ENCODE measurements at regions not wholly inside any gene's neighbourhood (a gene's known extent, or its start where the extent isn't known, plus 50 kb on each side); places are given as distances from the start of the nearest gene placed in this dataset.

DNA sequence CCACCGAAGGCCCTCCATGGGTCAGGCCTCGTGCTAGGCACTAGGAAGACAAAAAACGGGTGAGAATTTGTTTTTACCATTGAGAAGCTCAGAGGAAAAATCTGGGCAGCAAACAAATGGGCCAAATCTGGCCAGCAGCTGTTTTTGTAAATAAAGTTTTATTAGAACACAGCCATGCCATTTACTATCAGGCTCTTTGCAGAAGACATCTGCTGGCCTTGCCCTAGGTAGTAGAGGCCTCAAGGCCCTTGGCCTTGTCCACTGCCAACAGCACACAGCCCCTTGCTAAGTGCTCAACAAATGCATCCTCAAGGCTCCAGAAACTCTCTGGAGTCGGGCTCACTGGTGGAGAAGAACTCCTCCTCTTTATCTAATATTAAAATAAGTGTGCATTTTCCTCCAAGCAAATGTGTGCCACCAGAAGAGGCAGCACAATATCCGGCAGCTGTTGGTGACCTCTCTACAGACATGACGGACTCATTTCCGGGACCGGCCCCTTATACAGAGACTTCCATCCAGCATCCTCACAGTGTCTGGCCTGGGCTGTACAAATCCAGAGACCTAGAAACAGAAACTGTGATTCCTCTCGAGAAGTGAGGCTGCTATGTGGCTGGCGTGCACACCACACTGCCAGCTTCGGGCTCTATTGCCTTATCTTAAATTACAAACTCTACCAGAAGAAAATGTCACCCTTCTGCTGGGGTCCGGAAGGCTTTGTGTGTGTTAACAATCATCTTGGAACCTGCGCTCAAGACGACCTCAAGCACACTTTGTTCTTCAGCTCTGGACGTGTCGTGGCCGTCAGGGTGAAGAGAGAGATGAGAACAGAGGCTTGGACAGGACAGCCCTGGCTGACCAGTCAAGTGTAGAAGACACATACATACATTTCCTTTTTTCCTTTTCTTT, 203.9 kb downstream of the TOMM20 start:
- no peaks in the 10 kb centered on the region for H3K9me3 Mint-ChIP-seq

GRCh38 chr1:234923626-234924025, 205.0 kb downstream of the TOMM20 start:
- H3K36me3 Mint-ChIP-seq, result peaks cover 5% of the 10 kb centered on the region
- ATAC-seq (no peak), DNase-seq (ENCODE audit: low spot score in 2 of 2) (no peak)
- H3K27ac Mint-ChIP-seq, result no peak overlapping the region
- peaks cover 54% of the 10 kb centered on the region for H3K4me1 Mint-ChIP-seq
- H3K9me3 Mint-ChIP-seq, result no peaks in the 10 kb centered on the region
- no peak overlapping the region for H3K4me3 Mint-ChIP-seq

More for the DNA sequence above, 203.9 kb downstream of the TOMM20 start:
- ATAC-seq (no peak), DNase-seq (ENCODE audit: low spot score in 2 of 2) (no peak)
- H3K4me1 Mint-ChIP-seq, result peaks cover 54% of the 10 kb centered on the region
- peaks cover 5% of the 10 kb centered on the region for H3K36me3 Mint-ChIP-seq
- H3K4me3 Mint-ChIP-seq, result peak overlapping the region; percentile 21
- H3K27ac Mint-ChIP-seq, result no peak overlapping the region

GRCh38 chr1:234922987-234923386, 205.7 kb downstream of the TOMM20 start:
- peaks cover 48% of the 10 kb centered on the region for H3K4me1 Mint-ChIP-seq
- no peak for ATAC-seq
- no peak overlapping the region for H3K27ac Mint-ChIP-seq
- no peak for DNase-seq (ENCODE audit: low spot score in 2 of 2)
- peaks cover 5% of the 10 kb centered on the region for H3K36me3 Mint-ChIP-seq
- no peak overlapping the region for H3K4me3 Mint-ChIP-seq
- H3K9me3 Mint-ChIP-seq, result no peaks in the 10 kb centered on the region

- ATAC-seq, result no peak
- H3K27ac Mint-ChIP-seq, result no peak overlapping the region
Measured at GRCh38 chr1:234921266-234922062, 207.2 kb downstream of the TOMM20 start.

DNA sequence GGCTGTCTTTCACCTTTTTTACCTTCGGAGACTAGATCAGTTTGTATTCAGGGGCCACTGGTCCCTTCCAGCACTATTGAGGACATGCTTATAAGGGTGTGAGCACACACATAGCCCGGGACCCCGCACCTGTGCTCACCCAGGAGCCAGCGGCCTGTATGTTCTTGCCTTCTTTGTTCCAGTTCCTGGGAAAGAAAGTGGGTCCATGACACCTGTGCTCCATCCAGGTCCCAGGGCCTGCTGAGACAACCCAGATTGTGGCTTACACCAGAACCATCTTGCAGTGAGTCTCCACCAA, 207.8 kb downstream of the TOMM20 start:
- ATAC-seq (no peak), DNase-seq (ENCODE audit: low spot score in 2 of 2) (no peak)
- Mint-ChIP-seq H3K9me3 (no peaks in the 10 kb centered on the region), H3K4me3 (no peak overlapping the region), H3K4me1 (peaks cover 26% of the 10 kb centered on the region), H3K27ac (no peak overlapping the region), H3K36me3 (no peaks in the 10 kb centered on the region)

More at GRCh38 chr1:234921266-234922062, 207.2 kb downstream of the TOMM20 start:
- H3K36me3 Mint-ChIP-seq, result peaks cover 5% of the 10 kb centered on the region
- no peak overlapping the region for H3K4me3 Mint-ChIP-seq
- DNase-seq (ENCODE audit: low spot score in 2 of 2), result no peak
- no peaks in the 10 kb centered on the region for H3K9me3 Mint-ChIP-seq
- peaks cover 33% of the 10 kb centered on the region for H3K4me1 Mint-ChIP-seq

GRCh38 chr1:234920136-234920842, 208.3 kb downstream of the TOMM20 start:
- ATAC-seq (no peak), DNase-seq (ENCODE audit: low spot score in 2 of 2) (no peak)
- Mint-ChIP-seq H3K27ac (peak overlapping the region; percentile 73), H3K4me3 (no peak overlapping the region), H3K9me3 (no peaks in the 10 kb centered on the region), H3K36me3 (no peaks in the 10 kb centered on the region), H3K4me1 (peaks cover 21% of the 10 kb centered on the region)

DNA sequence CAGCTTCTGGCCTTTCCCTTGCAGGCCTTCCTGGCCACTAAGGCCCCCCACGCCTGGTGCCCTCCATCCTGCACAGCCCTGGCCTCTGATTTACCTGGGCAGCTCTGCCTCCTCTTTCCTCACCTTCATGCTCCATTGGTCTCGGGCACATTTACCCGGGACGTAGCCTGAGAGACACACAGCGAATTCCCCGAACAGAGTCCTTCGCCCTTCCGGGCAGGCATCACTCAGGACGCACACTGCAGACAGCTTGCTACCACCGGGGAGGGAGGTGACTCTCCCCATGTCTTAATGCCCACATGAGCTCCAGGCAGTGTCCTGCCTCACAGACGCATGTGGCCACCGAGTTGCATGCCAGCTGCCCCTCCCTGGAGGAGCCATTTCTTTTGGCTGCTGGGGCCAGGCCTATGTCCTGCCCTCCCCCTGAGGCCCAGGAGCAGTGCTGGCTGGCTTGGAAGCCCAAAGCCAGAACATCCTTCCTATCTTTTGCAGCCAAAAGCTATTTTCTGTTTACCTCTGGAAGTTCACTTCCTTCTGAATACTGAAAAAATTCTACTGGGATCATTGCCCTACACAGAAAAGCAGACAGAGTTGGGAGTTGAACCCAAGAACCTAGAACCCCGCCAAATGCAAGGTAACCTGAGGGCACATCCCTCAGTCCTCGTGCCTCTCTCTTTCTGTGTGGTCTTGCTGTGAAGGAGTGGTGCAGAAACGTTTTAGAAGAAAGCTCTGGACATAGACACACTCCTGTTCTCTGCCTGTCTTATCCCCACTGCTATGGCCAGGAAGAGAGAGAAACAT, 209.5 kb downstream of the TOMM20 start:
- Mint-ChIP-seq H3K9me3 (no peaks in the 10 kb centered on the region), H3K4me3 (no peak overlapping the region), H3K27ac (peak overlapping the region; percentile 73), H3K36me3 (no peaks in the 10 kb centered on the region), H3K4me1 (peaks cover 16% of the 10 kb centered on the region)
- no peak for DNase-seq (ENCODE audit: low spot score in 2 of 2)
- no peak for ATAC-seq

GRCh38 chr1:234918181-234918841, 210.3 kb downstream of the TOMM20 start:
- Mint-ChIP-seq H3K9me3 (no peaks in the 10 kb centered on the region), H3K4me3 (no peak overlapping the region), H3K4me1 (peaks cover 16% of the 10 kb centered on the region), H3K36me3 (no peaks in the 10 kb centered on the region), H3K27ac (no peak overlapping the region)
- DNase-seq (ENCODE audit: low spot score in 2 of 2), result no peak
- ATAC-seq, result no peak

- ATAC-seq, result no peak
- no peaks in the 10 kb centered on the region for H3K36me3 Mint-ChIP-seq
Measured at GRCh38 chr1:234917495-234918180, 211.0 kb downstream of the TOMM20 start.

GRCh38 chr1:234916840-234917239, 211.8 kb downstream of the TOMM20 start:
- H3K9me3 Mint-ChIP-seq, result no peaks in the 10 kb centered on the region
- ATAC-seq, result peak; percentile 51
- no peak overlapping the region for H3K4me3 Mint-ChIP-seq
- no peak overlapping the region for H3K27ac Mint-ChIP-seq
- no peak for DNase-seq (ENCODE audit: low spot score in 2 of 2)
- H3K36me3 Mint-ChIP-seq, result no peaks in the 10 kb centered on the region
- peaks cover 26% of the 10 kb centered on the region for H3K4me1 Mint-ChIP-seq

More at GRCh38 chr1:234917495-234918180, 211.0 kb downstream of the TOMM20 start:
- Mint-ChIP-seq H3K27ac (no peak overlapping the region), H3K4me3 (no peak overlapping the region), H3K9me3 (no peaks in the 10 kb centered on the region), H3K4me1 (peaks cover 18% of the 10 kb centered on the region)
- DNase-seq (ENCODE audit: low spot score in 2 of 2), result no peak

DNA sequence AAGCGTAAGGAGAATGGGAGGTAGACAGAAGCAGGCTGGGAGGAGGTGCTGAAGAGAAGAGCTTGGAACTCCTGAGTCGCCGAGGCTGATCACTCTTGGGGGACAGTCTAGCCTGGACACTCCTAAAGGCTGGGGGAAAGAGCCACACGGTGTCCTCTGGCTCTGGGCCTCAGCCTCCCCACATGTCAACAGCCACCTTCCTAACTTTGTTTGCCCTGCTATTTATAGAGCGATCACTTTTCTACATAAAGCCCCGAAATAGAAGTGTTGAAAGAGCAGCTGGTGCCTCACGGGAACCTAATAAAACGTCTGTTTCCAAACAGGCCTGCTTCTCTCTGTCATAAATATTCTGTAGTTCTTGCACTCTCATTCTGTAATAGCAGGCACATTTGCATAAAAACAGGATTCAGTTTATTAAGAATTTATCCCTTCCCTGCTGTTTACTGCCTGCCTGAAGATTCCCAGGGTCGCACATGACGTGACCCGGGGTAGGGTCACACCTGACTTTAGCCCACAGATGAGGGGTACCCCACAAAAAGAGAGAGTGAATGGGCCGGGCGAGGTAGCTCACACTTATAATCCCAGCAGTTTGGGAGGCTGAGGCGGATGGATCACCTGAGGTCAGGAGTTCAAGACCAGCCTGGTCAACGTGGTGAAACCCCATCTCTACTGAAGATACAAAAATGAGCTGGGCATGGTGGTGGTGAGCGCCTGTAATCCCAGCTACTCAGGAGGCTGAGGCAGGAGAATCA, 212.5 kb downstream of the TOMM20 start:
- Mint-ChIP-seq H3K4me1 (peaks cover 34% of the 10 kb centered on the region), H3K4me3 (no peak overlapping the region), H3K36me3 (no peaks in the 10 kb centered on the region), H3K27ac (no peak overlapping the region), H3K9me3 (no peaks in the 10 kb centered on the region)
- no peak for ATAC-seq
- no peak for DNase-seq (ENCODE audit: low spot score in 2 of 2)

DNA sequence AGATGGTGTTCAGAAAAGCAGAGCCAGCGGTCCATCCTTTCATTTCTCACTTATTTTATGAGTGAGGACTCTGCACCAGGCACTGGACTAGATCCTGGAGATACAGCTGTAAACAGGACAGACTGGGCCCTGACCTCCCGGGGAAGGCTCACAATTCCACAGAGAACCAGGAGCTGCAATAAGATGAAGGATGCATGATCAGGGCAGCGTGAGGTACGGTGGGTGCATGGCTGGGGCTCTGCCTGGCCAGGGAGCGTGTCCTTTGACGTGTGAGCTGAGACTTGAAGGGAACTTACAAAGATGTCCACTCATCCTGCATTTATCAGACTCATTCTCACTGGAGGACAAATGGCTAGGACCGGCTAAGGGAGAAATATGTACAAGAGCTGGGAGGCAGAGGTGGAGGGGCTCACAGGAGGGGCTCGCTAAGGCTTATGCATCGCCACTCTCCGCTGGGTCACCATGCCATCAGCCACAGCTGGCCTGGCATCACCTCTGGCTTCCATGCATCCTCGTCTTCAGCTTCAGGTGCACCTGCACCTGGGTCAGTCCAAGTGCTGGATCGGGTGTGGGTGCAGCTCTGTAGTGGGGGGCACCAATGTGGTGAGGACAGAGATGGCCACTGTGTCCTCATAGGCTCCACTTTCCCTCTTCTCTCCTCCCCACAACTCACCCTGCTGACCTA, 213.9 kb downstream of the TOMM20 start:
- H3K36me3 Mint-ChIP-seq, result no peaks in the 10 kb centered on the region

DNA sequence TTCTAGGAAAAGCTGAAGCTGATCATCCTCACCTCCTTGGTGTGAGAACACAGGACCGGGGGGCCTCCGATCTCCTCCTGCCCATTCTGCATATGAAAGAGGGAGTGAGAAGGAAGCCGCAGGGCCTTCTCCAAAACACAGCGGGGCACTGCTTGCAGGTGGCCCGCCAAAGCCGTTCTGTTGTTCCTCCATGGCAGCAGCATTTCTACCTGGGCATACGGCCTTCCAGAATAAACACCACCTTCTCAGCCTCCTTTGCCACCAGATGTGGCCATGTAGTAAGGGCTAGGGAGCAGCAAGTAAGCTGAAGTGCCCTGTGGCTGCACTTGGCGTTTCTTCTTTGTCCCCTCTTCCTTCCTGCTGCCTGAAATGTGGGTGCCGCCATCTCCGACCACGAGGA, 214.9 kb downstream of the TOMM20 start:
- Mint-ChIP-seq H3K4me1 (peaks cover 45% of the 10 kb centered on the region), H3K36me3 (no peaks in the 10 kb centered on the region), H3K4me3 (no peak overlapping the region), H3K27ac (no peak overlapping the region), H3K9me3 (no peaks in the 10 kb centered on the region)
- no peak for ATAC-seq
- DNase-seq (ENCODE audit: low spot score in 2 of 2), result no peak

More for the DNA sequence above, 213.9 kb downstream of the TOMM20 start:
- ATAC-seq, result no peak
- Mint-ChIP-seq H3K4me3 (no peak overlapping the region), H3K4me1 (peaks cover 38% of the 10 kb centered on the region), H3K27ac (no peak overlapping the region), H3K9me3 (no peaks in the 10 kb centered on the region)
- DNase-seq (ENCODE audit: low spot score in 2 of 2), result no peak

Measured in stimulated activated effector memory CD8-positive, alpha-beta T cell treated with anti-CD3 and anti-CD28 coated beads, Interleukin-12 subunit alpha, Interleukin-12 subunit beta, amount 100 ng/mL, for 72 hours (primary cell).